GM23338 (cell line): ENCODE measurements at regions not wholly inside any gene's neighbourhood (a gene's known extent, or its start where the extent isn't known, plus 50 kb on each side); places are given as distances from the start of the nearest gene placed in this dataset. TPM values are rescaled to one million over a fixed set of nuclear protein-coding genes. Genes with fewer than 3 reads are reported as not detected.

ENCODE experiments used
- small RNA-seq: library from RNA; depleted of rRNA; stranded (forward); fragments of <200 nt; gene quantifications from one replicate; pipeline ENCODE3, GENCODE V24; 2014; ENCODE audit warnings: low replicate concordance

Small RNA genes lying in the stretch of these regions (small RNA-seq; reads per million reads assigned to genes)
- gene AC245291.3: not detected
- not detected for gene IGLVVII-41-1
